CD4-positive, alpha-beta T cell (primary cell): ENCODE measurements at regions not wholly inside any gene's neighbourhood (a gene's known extent, or its start where the extent isn't known, plus 50 kb on each side); places are given as distances from the start of the nearest gene placed in this dataset.

ENCODE experiments used
- ATAC-seq: fragments of 200-7000 bp; cut with Tn5 transposase; one replicate; pipeline ENCODE4 v1.10.0; 2022; ENCODE audit warnings: mild to moderate bottlenecking; ENCODE audit not compliant: poor library complexity
- CTCF ChIA-PET: fragments of 350-600 bp; sonication (Branson Sonifier 250); formaldehyde crosslinking; loops from one replicate; lab custom pipeline; 2021; ENCODE audit warnings: antibody characterized with exemption, inconsistent platforms; lab: Charles Lee
- POLR2A ChIA-PET: fragments of 350-600 bp; sonication (Branson Sonifier 250); formaldehyde crosslinking; loops from one replicate; lab custom pipeline; 2021; ENCODE audit warnings: antibody characterized with exemption, inconsistent platforms; lab: Charles Lee
- DNase-seq, 14 experiments: peaks; one replicate each; pipeline ENCODE4 v3.0.0-alpha.2; 2013 to 2020; ENCODE audit warnings: mixed read lengths in 2 of 14
- H3K27ac ChIP-seq, 2 donors: one replicate each; pipeline versions ENCODE4 v1.5.1 to v1.7.0; 2013; ENCODE audit warnings: low read length in 2 of 2, low read depth in 1 of 2, mild to moderate bottlenecking in 1 of 2
- H3K27me3 ChIP-seq, 2 experiments: 1 replicate in 1 of 2; 2 replicates in 1 of 2; pipeline versions ENCODE4 v1.6.1 to v1.7.0; 2013; ENCODE audit warnings: low read length in 2 of 2, control low read depth in 1 of 2, mild to moderate bottlenecking in 1 of 2, moderate library complexity in 1 of 2; ENCODE audit not compliant: insufficient read depth in 2 of 2, control insufficient read depth in 1 of 2
- H3K36me3 ChIP-seq: one replicate; pipeline ENCODE4 v1.6.1; 2013; ENCODE audit warnings: low read length, control low read depth; ENCODE audit not compliant: insufficient read depth
- H3K4me1 ChIP-seq: one replicate; pipeline ENCODE4 v1.6.1; 2013; ENCODE audit warnings: low read length, control low read depth; ENCODE audit not compliant: insufficient read depth
- H3K4me3 ChIP-seq: one replicate; pipeline ENCODE4 v1.5.1; 2013; ENCODE audit warnings: mild to moderate bottlenecking, low read length, moderate library complexity
- H3K9me3 ChIP-seq, 2 experiments: 1 replicate in 1 of 2; 2 replicates in 1 of 2; pipeline versions ENCODE4 v1.6.1 to v1.7.0; 2013; ENCODE audit warnings: low read length in 2 of 2, mild to moderate bottlenecking in 2 of 2, control low read depth in 1 of 2, moderate library complexity in 1 of 2; ENCODE audit not compliant: control insufficient read depth in 1 of 2, insufficient read depth in 1 of 2
- H3K27ac Mint-ChIP-seq: one replicate; pipeline ENCODE4 v1.8.0; 2020; ENCODE audit warnings: mixed read lengths
- H3K27me3 Mint-ChIP-seq: one replicate; pipeline ENCODE4 v1.8.0; 2021; ENCODE audit warnings: mixed read lengths
- H3K36me3 Mint-ChIP-seq: one replicate; pipeline ENCODE4 v1.8.0; 2021; ENCODE audit warnings: low read depth, mixed read lengths
- H3K4me1 Mint-ChIP-seq: one replicate; pipeline ENCODE4 v1.8.0; 2021; ENCODE audit warnings: low read depth, mixed read lengths
- H3K4me3 Mint-ChIP-seq: one replicate; pipeline ENCODE4 v1.8.0; 2020; ENCODE audit warnings: mild to moderate bottlenecking, mixed read lengths
- H3K9me3 Mint-ChIP-seq: one replicate; pipeline ENCODE4 v1.8.0; 2020; ENCODE audit warnings: mixed read lengths
- intact Hi-C, 2 experiments: fragments of 100-400 bp; cut with DNase I in 1 of 2; cut with micrococcal nuclease in 1 of 2; formaldehyde crosslinking; loops; one replicate each; pipeline versions ENCODE4 v1.15.1 to v1.9.0; 2023 to 2025; cut with DNase I, micrococcal nuclease
- TF ChIP-seq, protein P1 (sequence below): fragments of 200-600 bp; IDR thresholded peaks from one replicate; pipeline ENCODE4 v1.8.0; 2022; ENCODE audit warnings: antibody characterized with exemption, mild to moderate bottlenecking

DNA sequence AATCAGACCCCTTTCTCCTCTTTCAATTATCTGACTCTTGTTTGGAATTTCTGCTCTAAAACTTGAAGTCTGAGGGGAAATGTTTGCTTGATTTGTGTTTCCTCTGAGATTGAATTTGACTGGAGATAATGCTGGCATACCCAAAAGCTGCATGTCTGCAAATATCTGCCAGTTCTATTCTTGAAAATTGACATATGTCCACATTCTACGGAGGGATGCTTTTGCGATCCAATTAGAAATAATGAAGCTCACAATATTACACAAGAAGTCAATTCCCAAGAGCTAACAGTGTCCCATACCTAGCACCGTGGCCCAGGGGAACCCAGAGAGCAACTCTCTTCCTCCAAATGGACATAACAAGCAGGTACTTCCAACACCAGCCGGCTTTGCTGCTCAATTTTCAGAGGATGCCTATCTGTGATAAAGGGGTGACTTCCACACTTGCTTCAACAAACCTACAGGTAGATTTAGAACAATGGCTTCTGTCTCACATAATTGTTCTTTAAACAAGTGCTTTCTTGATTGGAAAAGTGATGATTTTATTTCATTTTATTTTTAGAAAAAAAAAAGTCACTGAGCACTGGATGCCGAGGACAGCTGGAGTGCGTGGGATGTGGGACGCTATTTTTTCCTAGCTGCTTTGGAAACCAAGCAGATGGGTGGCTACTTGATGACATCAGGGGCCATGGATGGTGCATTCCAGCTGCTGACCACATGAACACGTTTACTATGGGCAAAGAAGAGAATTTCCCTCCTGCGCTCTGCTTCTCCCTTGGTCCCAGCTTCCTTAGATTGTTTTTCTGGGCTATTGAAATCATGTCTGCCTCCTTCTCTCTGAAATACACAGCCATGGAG, 488.9 kb downstream of the RNF144A start:
- CTCF ChIA-PET = no interaction called here
- peaks cover 16% of the 10 kb centered on the region for H3K27me3 Mint-ChIP-seq
- TF ChIP-seq, protein P1, sequence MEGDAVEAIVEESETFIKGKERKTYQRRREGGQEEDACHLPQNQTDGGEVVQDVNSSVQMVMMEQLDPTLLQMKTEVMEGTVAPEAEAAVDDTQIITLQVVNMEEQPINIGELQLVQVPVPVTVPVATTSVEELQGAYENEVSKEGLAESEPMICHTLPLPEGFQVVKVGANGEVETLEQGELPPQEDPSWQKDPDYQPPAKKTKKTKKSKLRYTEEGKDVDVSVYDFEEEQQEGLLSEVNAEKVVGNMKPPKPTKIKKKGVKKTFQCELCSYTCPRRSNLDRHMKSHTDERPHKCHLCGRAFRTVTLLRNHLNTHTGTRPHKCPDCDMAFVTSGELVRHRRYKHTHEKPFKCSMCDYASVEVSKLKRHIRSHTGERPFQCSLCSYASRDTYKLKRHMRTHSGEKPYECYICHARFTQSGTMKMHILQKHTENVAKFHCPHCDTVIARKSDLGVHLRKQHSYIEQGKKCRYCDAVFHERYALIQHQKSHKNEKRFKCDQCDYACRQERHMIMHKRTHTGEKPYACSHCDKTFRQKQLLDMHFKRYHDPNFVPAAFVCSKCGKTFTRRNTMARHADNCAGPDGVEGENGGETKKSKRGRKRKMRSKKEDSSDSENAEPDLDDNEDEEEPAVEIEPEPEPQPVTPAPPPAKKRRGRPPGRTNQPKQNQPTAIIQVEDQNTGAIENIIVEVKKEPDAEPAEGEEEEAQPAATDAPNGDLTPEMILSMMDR = no peak
- no peak overlapping the region for H3K4me3 Mint-ChIP-seq
- intact Hi-C loops = no loop called here
- H3K27ac ChIP-seq = no peak overlapping the region
- peaks cover 16% of the 10 kb centered on the region for H3K4me1 Mint-ChIP-seq
- peaks cover 0 to 4% of the 10 kb centered on the region in 2 experiments for H3K27me3 ChIP-seq
- H3K36me3 Mint-ChIP-seq = no peaks in the 10 kb centered on the region
- H3K4me3 ChIP-seq = no peak overlapping the region
- peaks cover 9% of the 10 kb centered on the region for H3K4me1 ChIP-seq
- DNase-seq (no peak), ATAC-seq (no peak)
- POLR2A ChIA-PET = interaction anchor here (0.6 kb wide), 1 partner anchor 92 kb away, joined by 3 read pairs; no protein-coding TSS in a partner anchor
- H3K36me3 ChIP-seq = no peaks in the 10 kb centered on the region
- no peaks in the 10 kb centered on the region for H3K9me3 ChIP-seq
- no peak overlapping the region for H3K27ac Mint-ChIP-seq
- no peaks in the 10 kb centered on the region for H3K9me3 Mint-ChIP-seq

DNA sequence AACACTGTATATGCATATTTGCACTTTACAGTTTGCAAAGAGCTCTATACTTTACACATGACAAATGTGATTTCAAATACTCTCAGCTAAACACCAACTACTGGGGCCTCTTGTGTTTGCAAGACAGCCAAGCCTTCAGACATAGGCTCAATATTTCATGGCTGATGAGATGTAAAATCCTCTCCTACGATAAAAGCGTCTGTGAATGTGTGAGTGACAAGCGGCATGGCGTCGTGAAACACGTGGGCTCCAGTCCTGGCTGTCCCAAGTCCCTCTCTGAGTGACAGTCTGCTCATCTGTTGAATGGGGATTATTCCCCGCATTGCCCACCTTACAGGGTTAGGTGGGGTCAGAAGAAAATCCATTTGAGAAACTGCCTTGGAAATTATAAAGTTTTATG, 489.8 kb downstream of the RNF144A start:
- Histone ChIP-seq H3K4me1 (peaks cover 9% of the 10 kb centered on the region), H3K9me3 (no peaks in the 10 kb centered on the region), H3K36me3 (no peaks in the 10 kb centered on the region), H3K27ac (no peak overlapping the region), H3K27me3 (no peaks in the 10 kb centered on the region), H3K4me3 (no peak overlapping the region)
- Mint-ChIP-seq H3K4me1 (peaks cover 16% of the 10 kb centered on the region), H3K27me3 (peaks cover 16% of the 10 kb centered on the region), H3K36me3 (no peaks in the 10 kb centered on the region), H3K4me3 (no peak overlapping the region), H3K27ac (no peak overlapping the region), H3K9me3 (no peaks in the 10 kb centered on the region)
- intact Hi-C loops = no loop called here
- POLR2A ChIA-PET = no interaction called here
- DNase-seq (no peak), ATAC-seq (no peak)
- CTCF ChIA-PET = interaction anchor here (0.5 kb wide), 1 partner anchor 283 kb away, joined by 3 read pairs; no protein-coding TSS in a partner anchor
- TF ChIP-seq, protein P1 = no peak

DNA sequence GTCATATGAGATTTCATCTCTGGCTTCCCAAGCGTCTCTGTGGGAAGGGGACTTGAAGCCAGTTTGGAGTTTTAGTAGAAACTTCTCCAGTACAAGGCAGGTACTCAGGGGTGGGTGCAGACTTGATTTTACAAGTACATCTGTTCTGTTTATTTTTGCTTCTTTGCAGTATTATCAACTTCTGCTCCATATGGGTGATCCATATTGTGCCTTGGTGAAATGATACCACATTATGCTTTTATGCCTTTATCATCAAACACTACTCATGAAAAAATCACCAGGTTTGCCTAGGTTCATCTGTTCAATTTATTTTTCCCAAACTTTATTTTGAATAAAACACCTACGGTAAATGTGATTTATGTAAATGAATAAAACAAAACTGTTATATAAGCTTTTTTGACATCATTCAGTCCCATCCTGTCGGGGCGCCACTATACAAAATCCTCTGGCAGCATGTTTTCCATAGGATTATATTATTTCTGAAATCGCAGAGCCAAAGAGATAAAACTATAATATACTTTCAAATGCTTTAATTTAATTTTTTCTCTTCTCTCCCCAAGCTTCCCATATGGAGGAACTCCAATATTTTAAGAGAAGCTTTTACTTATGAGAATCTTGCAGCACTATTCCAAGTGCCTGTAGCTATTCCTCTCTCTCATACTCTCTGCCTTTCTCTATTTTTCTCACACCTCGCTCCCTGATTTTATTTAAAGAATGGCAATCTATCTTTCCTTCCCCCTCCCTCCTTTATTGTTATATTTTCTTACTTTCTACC, 490.9 kb downstream of the RNF144A start:
- Histone ChIP-seq H3K4me1 (peaks cover 4% of the 10 kb centered on the region), H3K9me3 (no peaks in the 10 kb centered on the region), H3K27ac (no peak overlapping the region), H3K36me3 (no peaks in the 10 kb centered on the region), H3K4me3 (no peak overlapping the region), H3K27me3 (no peaks in the 10 kb centered on the region)
- Mint-ChIP-seq H3K27me3 (peaks cover 12% of the 10 kb centered on the region), H3K27ac (no peak overlapping the region), H3K4me1 (peaks cover 7% of the 10 kb centered on the region), H3K9me3 (no peaks in the 10 kb centered on the region), H3K4me3 (no peak overlapping the region), H3K36me3 (no peaks in the 10 kb centered on the region)
- POLR2A ChIA-PET = no interaction called here
- ATAC-seq (no peak), DNase-seq (no peak)
- TF ChIP-seq, protein P1 = no peak
- intact Hi-C loops = no loop called here
- CTCF ChIA-PET = no interaction called here
